H1 (cell line): ENCODE measurements at regions not wholly inside any gene's neighbourhood (a gene's known extent, or its start where the extent isn't known, plus 50 kb on each side); places are given as distances from the start of the nearest gene placed in this dataset.

Source experiments
- CTCF ChIA-PET: fragments of 300-600 bp; sonication (Branson Sonifier 250); formaldehyde crosslinking; loops from one replicate; lab custom pipeline; 2021; ENCODE audit not compliant: partially characterized antibody; lab: Charles Lee
- POLR2A ChIA-PET: fragments of 300-600 bp; sonication (Branson Sonifier 250); formaldehyde crosslinking; loops from one replicate; lab custom pipeline; 2021; ENCODE audit warnings: inconsistent platforms; ENCODE audit not compliant: partially characterized antibody; lab: Charles Lee
- DNase-seq, 2 experiments: peaks; one replicate each; pipeline versions ENCODE4 v3.0.0 to v3.0.0-alpha.2; 2010 to 2022; ENCODE audit warnings: low spot score in 2 of 2, low read depth in 1 of 2, mixed read lengths in 1 of 2
- FAIRE-seq: peaks from 2 replicates; lab custom pipeline; 2011; peaks lifted over from hg19 to GRCh38; lab: Jason Lieb, UNC
- H2AFZ ChIP-seq: 2 replicates; pipeline ENCODE4 v1.8.1; 2012; ENCODE audit warnings: low read length, inconsistent platforms
- H2AK5ac ChIP-seq: 2 replicates; pipeline ENCODE4 v1.6.1; 2013; ENCODE audit warnings: low read depth, low read length
- H2BK120ac ChIP-seq: replicated peaks from 2 replicates; pipeline ENCODE3; 2013; ENCODE audit warnings: low read depth, low read length, inconsistent platforms
- H2BK12ac ChIP-seq: 2 replicates; pipeline ENCODE4 v1.6.1; 2013; ENCODE audit warnings: low read depth, low read length
- H2BK15ac ChIP-seq: 2 replicates; pipeline ENCODE4 v1.6.1; 2013; ENCODE audit warnings: low read length
- H2BK20ac ChIP-seq: 2 replicates; pipeline ENCODE4 v1.6.1; 2013; ENCODE audit warnings: low read length
- H2BK5ac ChIP-seq: 2 replicates; pipeline ENCODE4 v1.6.1; 2013; ENCODE audit warnings: low read depth, low read length
- H3K14ac ChIP-seq: 2 replicates; pipeline ENCODE4 v1.6.1; 2013; ENCODE audit warnings: inconsistent platforms; ENCODE audit not compliant: insufficient read length
- H3K18ac ChIP-seq: 2 replicates; pipeline ENCODE4 v1.6.1; 2013; ENCODE audit warnings: low read length; ENCODE audit errors: extremely low read depth
- H3K23ac ChIP-seq: 2 replicates; pipeline ENCODE4 v1.6.1; 2013; ENCODE audit warnings: inconsistent platforms; ENCODE audit not compliant: insufficient read length
- H3K23me2 ChIP-seq: 2 replicates; pipeline ENCODE4 v1.6.1; 2013; ENCODE audit warnings: low read depth, low read length
- H3K27ac ChIP-seq: 2 replicates; pipeline ENCODE4 v1.6.1; 2011; ENCODE audit warnings: low read depth, low read length, inconsistent platforms
- H3K27me3 ChIP-seq, 4 experiments: replicated peaks in 1 of 4; 1 replicate in 1 of 4; 2 replicates in 3 of 4; pipeline versions ENCODE4 v1.6.1 to v1.8.1; 2011 to 2013; ENCODE audit warnings: low read length in 3 of 4, mild to moderate bottlenecking in 3 of 4, inconsistent platforms in 2 of 4, mixed read lengths in 2 of 4, moderate library complexity in 1 of 4; ENCODE audit not compliant: control insufficient read depth in 3 of 4, insufficient read depth in 3 of 4; ENCODE audit errors: extremely low read depth in 1 of 4
- H3K36me3 ChIP-seq, 4 experiments: 2 replicates each; pipeline versions ENCODE4 v1.6.1 to v1.8.1; 2011 to 2013; ENCODE audit warnings: mild to moderate bottlenecking in 4 of 4, low read length in 3 of 4, moderate library complexity in 2 of 4, control low read depth in 1 of 4, inconsistent platforms in 1 of 4; ENCODE audit not compliant: insufficient read depth in 4 of 4, control insufficient read depth in 2 of 4
- H3K4ac ChIP-seq: replicated peaks from 2 replicates; pipeline ENCODE3; 2013; ENCODE audit warnings: low read length, low read depth, mixed read lengths, inconsistent platforms; ENCODE audit not compliant: insufficient read length
- H3K4me1 ChIP-seq, 4 experiments: replicated peaks in 1 of 4; 1 replicate in 1 of 4; 2 replicates in 3 of 4; pipeline versions ENCODE4 v1.6.1 to v1.8.1; 2011 to 2013; ENCODE audit warnings: low read length in 3 of 4, inconsistent platforms in 2 of 4, mixed read lengths in 1 of 4; ENCODE audit not compliant: insufficient read depth in 4 of 4, control insufficient read depth in 3 of 4
- H3K4me2 ChIP-seq, 2 experiments: 2 replicates each; pipeline versions ENCODE4 v1.6.1 to v1.8.1; 2011 to 2013; ENCODE audit warnings: low read depth in 2 of 2, low read length in 2 of 2, control low read depth in 1 of 2, inconsistent platforms in 1 of 2, mild to moderate bottlenecking in 1 of 2; ENCODE audit not compliant: insufficient read depth in 1 of 2
- H3K4me3 ChIP-seq, 4 experiments: fragments of 200-600, 300-600 bp in 1 of 4; sonication (generic), shearing (Covaris generic), sonication (Bioruptor Twin) in 1 of 4; 2 replicates each; pipeline versions ENCODE4 v1.5.1 to v1.8.1; 2011 to 2016; ENCODE audit warnings: low read length in 4 of 4, low read depth in 3 of 4, control low read depth in 2 of 4, inconsistent platforms in 2 of 4, mild to moderate bottlenecking in 2 of 4, mixed read lengths in 1 of 4, moderate library complexity in 1 of 4; ENCODE audit not compliant: insufficient read depth in 2 of 4; ENCODE audit errors: extremely low read depth in 1 of 4
- H3K56ac ChIP-seq: replicated peaks from 2 replicates; pipeline ENCODE3; 2013; ENCODE audit warnings: low read depth, mild to moderate bottlenecking, mixed read lengths, low read length, inconsistent platforms; ENCODE audit not compliant: insufficient read length
- H3K79me1 ChIP-seq: 2 replicates; pipeline ENCODE4 v1.6.1; 2013; ENCODE audit warnings: low read depth, low read length, control low read depth
- H3K79me2 ChIP-seq, 2 experiments: 2 replicates each; pipeline versions ENCODE4 v1.6.1 to v1.8.1; 2012 to 2013; ENCODE audit warnings: low read length in 2 of 2, mild to moderate bottlenecking in 2 of 2, inconsistent platforms in 1 of 2; ENCODE audit not compliant: insufficient read depth in 2 of 2, control insufficient read depth in 1 of 2
- H3K9ac ChIP-seq, 4 experiments: replicated peaks in 1 of 4; 1 replicate in 1 of 4; 2 replicates in 3 of 4; pipeline versions ENCODE4 v1.6.1 to v1.8.1; 2011 to 2013; ENCODE audit warnings: low read depth in 3 of 4, low read length in 3 of 4, control low read depth in 2 of 4, mild to moderate bottlenecking in 2 of 4, moderate library complexity in 2 of 4, inconsistent platforms in 1 of 4; ENCODE audit errors: extremely low read depth in 1 of 4
- H3K9me3 ChIP-seq, 2 experiments: 2 replicates each; pipeline versions ENCODE4 v1.6.1 to v1.8.1; 2012 to 2013; ENCODE audit warnings: mild to moderate bottlenecking in 2 of 2, moderate library complexity in 2 of 2, control low read depth in 1 of 2, inconsistent platforms in 1 of 2, low read depth in 1 of 2, low read length in 1 of 2, mixed read lengths in 1 of 2; ENCODE audit not compliant: insufficient read depth in 2 of 2
- H4K20me1 ChIP-seq, 2 experiments: replicated peaks in 1 of 2; 2 replicates each; pipeline versions ENCODE3 to v1.8.1; 2011 to 2013; ENCODE audit warnings: inconsistent platforms in 2 of 2, low read length in 2 of 2, mild to moderate bottlenecking in 1 of 2; ENCODE audit not compliant: insufficient read depth in 2 of 2, control insufficient read depth in 1 of 2
- H4K5ac ChIP-seq: 2 replicates; pipeline ENCODE4 v1.6.1; 2013; ENCODE audit warnings: low read length, low read depth, mixed read lengths, inconsistent platforms; ENCODE audit not compliant: insufficient read length
- H4K8ac ChIP-seq: 2 replicates; pipeline ENCODE4 v1.8.0; 2013; ENCODE audit warnings: mild to moderate bottlenecking, moderate library complexity, low read length, inconsistent platforms; ENCODE audit not compliant: insufficient read depth; ENCODE audit errors: extremely low read depth
- H4K91ac ChIP-seq: replicated peaks from 2 replicates; pipeline ENCODE3; 2013; ENCODE audit warnings: low read length, mixed read lengths, inconsistent platforms; ENCODE audit not compliant: insufficient read length
- BACH1 ChIP-seq: IDR thresholded peaks from 2 replicates; pipeline ENCODE4 v1.6.1; 2012; ENCODE audit warnings: low read length, improper control_type of control experiment
- CEBPB ChIP-seq: IDR thresholded peaks from 2 replicates; pipeline ENCODE4 v1.6.1; 2012; ENCODE audit warnings: low read depth, low read length
- CREB1 ChIP-seq: IDR thresholded peaks from 2 replicates; pipeline ENCODE4 v1.6.1; 2012; ENCODE audit warnings: inconsistent platforms
- CTCF ChIP-seq, 3 experiments: IDR thresholded peaks; 1 replicate in 2 of 3; 2 replicates in 1 of 3; pipeline versions ENCODE4 v1.5.1 to v1.6.1; 2011; ENCODE audit warnings: low read length in 3 of 3, mild to moderate bottlenecking in 3 of 3, inconsistent platforms in 2 of 3, low read depth in 1 of 3, moderate library complexity in 1 of 3; ENCODE audit not compliant: insufficient read depth in 1 of 3; ENCODE audit errors: control extremely low read depth in 1 of 3
- POLR2A ChIP-seq, 2 experiments: IDR thresholded peaks; 1 replicate in 1 of 2; 2 replicates in 1 of 2; pipeline ENCODE4 v1.6.1; 2011; ENCODE audit warnings: low read depth in 2 of 2, low read length in 2 of 2, mild to moderate bottlenecking in 2 of 2; ENCODE audit errors: control extremely low read depth in 1 of 2
- SIRT6 ChIP-seq: IDR thresholded peaks from one replicate; pipeline ENCODE4 v1.7.1; 2012; ENCODE audit warnings: low read length, inconsistent platforms
- SP2 ChIP-seq: IDR thresholded peaks from 2 replicates; pipeline ENCODE4 v1.6.1; 2012; ENCODE audit warnings: mild to moderate bottlenecking, low read length, inconsistent platforms
- SRF ChIP-seq: IDR thresholded peaks from 2 replicates; pipeline ENCODE4 v1.6.1; 2011; ENCODE audit warnings: mild to moderate bottlenecking, low read depth, low read length, moderate library complexity
- ZNF274 ChIP-seq: IDR thresholded peaks from 2 replicates; pipeline ENCODE4 v1.7.0; 2012; ENCODE audit warnings: low read length, borderline replicate concordance; ENCODE audit errors: extremely low read depth
- WGBS, 2 experiments: shearing (Covaris generic) in 1 of 2; methylation state at CpG; one replicate each; pipeline versions ENCODE4 v1.1.6 to v1.1.7; 2013 to 2015; ENCODE audit warnings: low lambda C conversion rate in 2 of 2, mixed read lengths in 2 of 2, inconsistent platforms in 1 of 2, low coverage in 1 of 2, missing lambda C conversion rate in 1 of 2; ENCODE audit not compliant: insufficient replicate concordance in 2 of 2, insufficient coverage in 1 of 2, insufficient read length in 1 of 2; ENCODE audit errors: extremely low coverage in 1 of 2, missing lambda C conversion rate in 1 of 2; 5-methylcytosine and 5-hydroxymethylcytosine counted together

- ChIA-PET POLR2A (no interaction called here), CTCF (no interaction called here)
- no peak overlapping the region for H2AFZ ChIP-seq
- H2BK5ac ChIP-seq, result no peak overlapping the region
- H3K23ac ChIP-seq, result no peak overlapping the region
- FAIRE-seq (no peak), DNase-seq (no peak)
- no peak overlapping the region for H2BK12ac ChIP-seq
- H4K20me1 ChIP-seq, result no peaks in the 10 kb centered on the region
- H3K14ac ChIP-seq, result no peak overlapping the region
- H3K4me1 ChIP-seq, result peaks cover 2 to 12% (median 5%) of the 10 kb centered on the region in 4 experiments; a peak in 5 of 7 replicates
- no peaks in the 10 kb centered on the region for H3K79me1 ChIP-seq
- H3K56ac ChIP-seq, result no peak overlapping the region
- H2BK120ac ChIP-seq, result no peak overlapping the region
- no peak overlapping the region for H3K4ac ChIP-seq
- no peak overlapping the region for H3K27ac ChIP-seq
- no peaks in the 10 kb centered on the region for H3K79me2 ChIP-seq
- H3K23me2 ChIP-seq, result no peaks in the 10 kb centered on the region
- no peaks in the 10 kb centered on the region for H3K36me3 ChIP-seq
- H3K27me3 ChIP-seq, result no peaks in the 10 kb centered on the region
- H3K9me3 ChIP-seq, result no peaks in the 10 kb centered on the region
- H2BK15ac ChIP-seq, result no peak overlapping the region
- WGBS, 2 experiments, result 78% methylated on average over 4 of the region's 4 CpGs; no CpG with 5 or more reads in 1 of the 2 experiments
- H4K5ac ChIP-seq, result no peak overlapping the region
- H3K4me2 ChIP-seq, result no peak overlapping the region
- no peak overlapping the region for H2BK20ac ChIP-seq
- no peak overlapping the region for H3K9ac ChIP-seq
- H4K91ac ChIP-seq, result no peak overlapping the region
- H3K4me3 ChIP-seq, result no peak overlapping the region
- H4K8ac ChIP-seq, result no peak overlapping the region
- TF ChIP-seq ZNF274 (no peak), SP2 (no peak), SRF (no peak), BACH1 (no peak), CEBPB (no peak), SIRT6 (no peak), POLR2A (IDR thresholded peaks at IDR 0.05; ENCODE audit: control extremely low read depth in 1 of 2, low read depth in 2 of 2, low read length in 2 of 2) (no peak), CTCF (IDR thresholded peaks at IDR 0.05; ENCODE audit: control extremely low read depth in 1 of 3, insufficient read depth in 1 of 3, low read depth in 1 of 3, low read length in 3 of 3) (no peak), CREB1 (no peak)
- H2AK5ac ChIP-seq, result no peak overlapping the region
- H3K18ac ChIP-seq, result no peak overlapping the region
Observed at GRCh38 chr3:23700616-23701015, 105.1 kb upstream of the UBE2E1 start.
